GM12874 (cell line): ENCODE measurements at regions not wholly inside any gene's neighbourhood (a gene's known extent, or its start where the extent isn't known, plus 50 kb on each side); places are given as distances from the start of the nearest gene placed in this dataset.

ENCODE experiments used
- CTCF ChIP-seq: IDR thresholded peaks from 2 replicates; pipeline ENCODE4 v1.5.1; 2011; ENCODE audit warnings: low read depth, mild to moderate bottlenecking, control low read depth, low read length, moderate library complexity; ENCODE audit not compliant: insufficient read depth

- no peak for TF ChIP-seq CTCF
Measured at GRCh38 chr2:40531359-40531758, 79.5 kb upstream of the SLC8A1 start.

GRCh38 chr2:40534528-40534927 is 82.6 kb upstream of the SLC8A1 start:
- TF ChIP-seq CTCF, result no peak

GRCh38 chr2:40535972-40536371 is 84.1 kb upstream of the SLC8A1 start:
- TF ChIP-seq CTCF, result no peak

- TF ChIP-seq CTCF, result no peak
Measured at GRCh38 chr2:40540026-40540425, 88.1 kb upstream of the SLC8A1 start.

DNA sequence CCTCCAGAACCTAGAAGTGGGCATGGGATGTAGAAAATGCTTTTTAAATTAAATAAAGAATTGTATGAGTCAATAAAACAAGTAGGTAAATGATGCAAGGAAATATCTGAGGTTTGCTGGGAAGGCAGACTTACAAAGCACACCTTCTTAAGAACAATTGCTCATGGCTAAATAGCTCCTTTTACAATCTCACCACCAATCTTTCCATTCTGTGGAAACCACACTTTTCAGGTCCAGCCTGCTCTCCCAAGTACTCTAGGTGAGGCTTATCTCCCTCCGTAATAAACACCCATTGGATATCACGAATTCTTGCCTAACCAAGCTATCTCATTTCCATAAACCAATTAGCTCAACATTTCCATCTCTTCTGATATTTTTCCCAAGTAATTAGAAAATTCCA is 91.5 kb upstream of the SLC8A1 start:
- no peak for TF ChIP-seq CTCF

DNA sequence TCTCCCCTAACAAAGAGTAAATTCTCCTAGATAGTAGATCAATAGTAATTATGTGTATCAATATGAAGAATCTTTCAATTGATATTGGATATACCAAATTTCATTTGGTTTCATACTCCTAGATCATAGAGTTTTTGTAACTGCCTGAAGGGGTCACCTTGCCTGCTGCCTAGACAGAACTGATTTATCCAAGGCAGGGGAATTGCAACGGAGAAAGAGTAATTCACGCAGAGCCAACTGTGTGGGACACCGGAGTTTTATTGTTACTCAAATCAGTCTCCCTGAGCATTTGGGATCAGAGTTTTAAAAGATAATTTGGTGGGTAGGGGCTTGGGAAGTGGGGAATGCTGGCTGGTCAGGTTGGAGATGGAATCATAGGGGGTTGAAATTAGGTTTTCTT is 92.2 kb upstream of the SLC8A1 start:
- no peak for TF ChIP-seq CTCF

DNA sequence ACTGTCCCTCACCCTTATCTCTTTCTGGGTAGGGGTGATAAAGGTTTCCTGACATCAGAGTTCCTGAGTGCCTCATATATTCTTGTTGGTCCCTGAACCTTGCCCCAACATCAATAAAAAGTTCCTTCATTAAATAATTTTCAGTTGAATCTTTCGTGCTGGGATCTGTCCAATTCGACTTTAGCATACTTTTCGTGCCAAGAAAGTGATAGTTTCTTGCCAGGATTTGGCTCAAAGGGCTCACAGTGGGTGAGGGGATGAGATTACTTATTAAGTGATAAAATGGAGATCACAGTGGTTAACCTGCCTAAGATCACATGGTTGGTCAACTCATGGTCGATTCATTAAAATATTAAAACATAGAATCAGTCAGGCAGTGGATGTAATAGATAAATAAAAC is 93.8 kb upstream of the SLC8A1 start:
- no peak for TF ChIP-seq CTCF
